KMS-11 (cell line): ENCODE measurements at regions not wholly inside any gene's neighbourhood (a gene's known extent, or its start where the extent isn't known, plus 50 kb on each side); places are given as distances from the start of the nearest gene placed in this dataset.

Experiments
- H2AFZ ChIP-seq: fragments of 200-600 bp; sonication (generic); 2 replicates; pipeline ENCODE4 v1.6.1; 2016; ENCODE audit warnings: antibody characterized with exemption, mixed run types, low read depth
- H3K27ac ChIP-seq: fragments of 200-600 bp; sonication (generic); 2 replicates; pipeline ENCODE4 v1.6.1; 2016; ENCODE audit warnings: mild to moderate bottlenecking, mixed run types
- H3K27me3 ChIP-seq: fragments of 200-600 bp; sonication (generic); 2 replicates; pipeline ENCODE4 v1.6.1; 2017; ENCODE audit warnings: mild to moderate bottlenecking, low read depth, mixed run types, moderate library complexity; ENCODE audit not compliant: insufficient read depth
- H3K36me3 ChIP-seq: fragments of 200-600 bp; sonication (generic); 2 replicates; pipeline ENCODE4 v1.6.1; 2017; ENCODE audit warnings: mild to moderate bottlenecking, mixed run types; ENCODE audit not compliant: insufficient read depth
- H3K4me1 ChIP-seq: fragments of 200-600 bp; sonication (generic); 2 replicates; pipeline ENCODE4 v1.6.1; 2016; ENCODE audit warnings: mild to moderate bottlenecking, low read depth, mixed run types; ENCODE audit not compliant: poor library complexity, severe bottlenecking
- H3K4me2 ChIP-seq: fragments of 200-600 bp; sonication (generic); 2 replicates; pipeline ENCODE4 v1.7.0; 2016; ENCODE audit warnings: mild to moderate bottlenecking, mixed run types
- H3K4me3 ChIP-seq: fragments of 200-600 bp; sonication (generic); IDR thresholded peaks from 2 replicates; pipeline ENCODE4 v1.6.1; 2017; ENCODE audit warnings: low read depth, low read length, mixed read lengths; ENCODE audit not compliant: insufficient read depth
- H3K79me2 ChIP-seq: fragments of 200-600 bp; sonication (generic); 2 replicates; pipeline ENCODE4 v1.6.1; 2016; ENCODE audit warnings: low read depth, mixed run types; ENCODE audit not compliant: insufficient read depth
- H3K9ac ChIP-seq: fragments of 200-600 bp; sonication (generic); 2 replicates; pipeline ENCODE4 v1.6.1; 2016; ENCODE audit warnings: mild to moderate bottlenecking, mixed run types
- H4K20me1 ChIP-seq: fragments of 200-600 bp; sonication (generic); 2 replicates; pipeline ENCODE4 v1.6.1; 2016; ENCODE audit warnings: mild to moderate bottlenecking, mixed run types; ENCODE audit not compliant: insufficient read depth
- TF ChIP-seq, protein P1 (sequence below): fragments of 200-600 bp; sonication (generic); conservative IDR thresholded peaks from 2 replicates; pipeline ENCODE4 v1.6.1; 2017; ENCODE audit warnings: low read depth, mild to moderate bottlenecking, antibody characterized with exemption, low read length, moderate library complexity, mixed read lengths

DNA sequence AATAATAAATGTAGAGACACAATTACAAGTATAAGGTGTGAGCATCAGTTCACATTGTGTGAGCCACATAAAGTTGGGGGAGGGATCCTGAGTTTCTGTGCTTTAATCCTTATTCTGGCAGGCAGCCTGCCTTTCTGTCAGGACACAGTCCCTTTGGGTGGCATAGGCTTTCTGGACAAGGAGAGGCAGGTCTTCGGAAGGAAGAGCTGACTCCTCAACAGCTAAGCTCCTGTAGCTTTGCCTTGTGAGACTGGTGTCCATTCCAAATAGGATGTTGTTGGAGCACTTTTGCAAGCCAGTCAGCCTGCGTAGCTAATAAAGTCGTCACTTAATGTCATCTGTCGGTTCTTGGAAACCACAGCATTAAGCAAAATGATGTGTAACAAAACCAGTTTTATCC is 151.9 kb upstream of the MCTP2 start:
- Histone ChIP-seq H3K27ac (no peak overlapping the region), H3K4me1 (peaks cover 19% of the 10 kb centered on the region), H3K4me2 (no peak overlapping the region; the same call in 1 of the 2 replicates), H2AFZ (no peak overlapping the region), H3K36me3 (no peaks in the 10 kb centered on the region), H3K4me3 (no peak overlapping the region), H3K9ac (no peak overlapping the region), H3K27me3 (peaks cover 38% of the 10 kb centered on the region), H4K20me1 (no peaks in the 10 kb centered on the region), H3K79me2 (no peaks in the 10 kb centered on the region)
- TF ChIP-seq, protein P1, sequence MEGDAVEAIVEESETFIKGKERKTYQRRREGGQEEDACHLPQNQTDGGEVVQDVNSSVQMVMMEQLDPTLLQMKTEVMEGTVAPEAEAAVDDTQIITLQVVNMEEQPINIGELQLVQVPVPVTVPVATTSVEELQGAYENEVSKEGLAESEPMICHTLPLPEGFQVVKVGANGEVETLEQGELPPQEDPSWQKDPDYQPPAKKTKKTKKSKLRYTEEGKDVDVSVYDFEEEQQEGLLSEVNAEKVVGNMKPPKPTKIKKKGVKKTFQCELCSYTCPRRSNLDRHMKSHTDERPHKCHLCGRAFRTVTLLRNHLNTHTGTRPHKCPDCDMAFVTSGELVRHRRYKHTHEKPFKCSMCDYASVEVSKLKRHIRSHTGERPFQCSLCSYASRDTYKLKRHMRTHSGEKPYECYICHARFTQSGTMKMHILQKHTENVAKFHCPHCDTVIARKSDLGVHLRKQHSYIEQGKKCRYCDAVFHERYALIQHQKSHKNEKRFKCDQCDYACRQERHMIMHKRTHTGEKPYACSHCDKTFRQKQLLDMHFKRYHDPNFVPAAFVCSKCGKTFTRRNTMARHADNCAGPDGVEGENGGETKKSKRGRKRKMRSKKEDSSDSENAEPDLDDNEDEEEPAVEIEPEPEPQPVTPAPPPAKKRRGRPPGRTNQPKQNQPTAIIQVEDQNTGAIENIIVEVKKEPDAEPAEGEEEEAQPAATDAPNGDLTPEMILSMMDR = no peak

DNA sequence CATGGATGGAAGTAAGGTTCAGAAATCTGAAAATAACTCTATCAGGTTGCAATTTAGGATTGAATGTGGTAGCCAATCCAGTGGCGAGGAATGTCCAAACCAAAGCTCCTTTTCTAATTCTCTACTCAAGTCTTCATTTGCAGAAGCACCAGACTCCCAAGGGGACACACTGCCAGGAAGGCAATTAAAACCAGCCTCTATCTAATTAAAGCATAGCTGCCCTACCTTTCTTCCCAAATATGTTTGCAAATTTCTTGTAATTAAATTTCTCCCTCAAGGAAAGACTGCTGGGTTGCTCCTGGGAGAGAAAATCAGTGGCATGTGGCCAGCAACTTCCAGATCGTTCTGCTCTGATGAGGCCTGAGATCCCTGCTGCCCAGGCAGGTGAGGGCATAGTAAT is 153.4 kb upstream of the MCTP2 start:
- peaks cover 32% of the 10 kb centered on the region for H3K27me3 ChIP-seq
- H3K36me3 ChIP-seq = no peaks in the 10 kb centered on the region
- H3K4me1 ChIP-seq = peaks cover 19% of the 10 kb centered on the region
- no peaks in the 10 kb centered on the region for H4K20me1 ChIP-seq
- no peak overlapping the region for H3K9ac ChIP-seq
- TF ChIP-seq, protein P1 = no peak
- H3K79me2 ChIP-seq = no peaks in the 10 kb centered on the region
- H3K4me2 ChIP-seq = no peak overlapping the region
- H3K27ac ChIP-seq = no peak overlapping the region
- H2AFZ ChIP-seq = no peak overlapping the region
- H3K4me3 ChIP-seq = no peak overlapping the region

DNA sequence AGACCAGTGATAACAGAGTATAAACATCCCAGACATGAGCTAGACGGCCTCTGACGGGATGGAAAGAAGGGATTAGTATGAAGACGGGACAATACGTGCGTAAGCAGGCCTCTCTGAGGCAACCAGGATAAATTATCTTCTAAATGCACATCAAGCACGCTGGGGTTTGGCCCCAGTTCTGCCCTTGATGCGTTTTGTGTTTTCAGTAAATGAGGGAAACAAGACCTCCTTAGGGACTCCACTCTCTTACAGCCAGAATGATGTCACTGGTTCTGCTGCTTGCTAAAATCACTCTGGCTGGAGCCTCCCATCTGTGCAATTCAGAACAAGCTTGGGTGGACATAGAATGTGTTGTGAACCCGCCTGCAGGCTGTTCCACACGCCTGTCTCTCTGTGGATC is 156.0 kb upstream of the MCTP2 start:
- TF ChIP-seq, protein P1 = no peak
- Histone ChIP-seq H3K27ac (no peak overlapping the region), H2AFZ (no peak overlapping the region), H3K4me2 (no peak overlapping the region), H3K36me3 (no peaks in the 10 kb centered on the region), H3K9ac (no peak overlapping the region), H4K20me1 (no peaks in the 10 kb centered on the region), H3K79me2 (no peaks in the 10 kb centered on the region), H3K4me1 (peaks cover 8% of the 10 kb centered on the region), H3K27me3 (peaks cover 12% of the 10 kb centered on the region), H3K4me3 (no peak overlapping the region)

DNA sequence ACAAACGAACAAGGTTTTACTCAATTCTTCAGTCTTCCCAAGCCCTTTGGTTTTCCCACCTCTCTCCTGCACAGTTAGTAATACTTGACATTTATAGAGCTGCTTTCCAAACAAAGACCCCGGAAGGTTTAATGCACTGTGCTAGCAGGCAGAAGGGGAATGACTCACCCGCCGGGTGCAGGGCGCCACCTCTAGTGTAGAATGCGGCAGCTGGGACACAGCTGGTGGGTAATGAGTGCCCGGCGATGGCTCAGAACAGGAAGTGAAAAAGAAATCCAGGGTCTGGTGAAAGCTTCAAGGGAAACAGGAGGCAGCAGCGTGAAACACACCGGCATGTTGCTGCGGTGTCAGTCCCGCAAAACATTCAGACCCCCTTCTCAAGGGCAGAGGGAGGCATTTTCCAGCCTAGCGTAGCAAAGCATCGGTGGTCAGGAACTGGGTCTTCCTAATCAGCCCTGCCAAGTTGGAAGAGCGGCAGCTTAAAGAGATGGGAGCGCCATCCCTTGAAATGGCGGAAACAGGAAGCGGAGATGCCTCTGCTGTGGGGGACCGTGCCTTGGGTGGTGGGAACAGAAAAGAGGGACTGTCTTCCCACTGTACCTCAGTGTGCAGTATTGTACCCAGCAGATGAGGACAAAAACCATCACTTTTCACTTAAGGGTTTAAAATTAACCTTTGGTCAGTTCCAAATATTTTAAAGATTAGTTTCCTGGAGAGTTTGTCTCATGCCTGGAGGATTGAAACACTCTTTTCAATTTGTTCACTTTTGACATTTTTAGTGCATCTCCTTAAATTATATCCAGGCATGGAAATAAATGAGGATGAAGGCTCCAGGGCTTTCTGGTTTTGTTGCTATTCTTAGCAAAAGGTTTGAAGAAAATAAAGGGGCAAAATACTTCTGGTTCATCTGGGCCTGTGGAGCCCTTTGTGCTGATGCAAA is 160.7 kb upstream of the MCTP2 start:
- no peaks in the 10 kb centered on the region for H3K36me3 ChIP-seq
- H3K27me3 ChIP-seq = no peaks in the 10 kb centered on the region
- H4K20me1 ChIP-seq = no peaks in the 10 kb centered on the region
- H3K9ac ChIP-seq = no peak overlapping the region
- TF ChIP-seq, protein P1 = no peak
- no peaks in the 10 kb centered on the region for H3K79me2 ChIP-seq
- no peak overlapping the region for H3K4me2 ChIP-seq
- no peak overlapping the region for H2AFZ ChIP-seq
- H3K27ac ChIP-seq = no peak overlapping the region
- H3K4me1 ChIP-seq = no peaks in the 10 kb centered on the region
- no peak overlapping the region for H3K4me3 ChIP-seq
